Upper lobe of left lung (tissue), 6 donors: ENCODE measurements at regions not wholly inside any gene's neighbourhood (a gene's known extent, or its start where the extent isn't known, plus 50 kb on each side); places are given as distances from the start of the nearest gene placed in this dataset.

Experiments
- ATAC-seq, 2 donors: fragments of 200-7000 bp; cut with Tn5 transposase; one replicate each; pipeline ENCODE4 v1.9.1; 2022; ENCODE audit warnings: mild to moderate bottlenecking in 2 of 2, moderate library complexity in 2 of 2; ENCODE audit not compliant: low FRiP score in 2 of 2
- DNase-seq, 2 donors: peaks; one replicate each; pipeline ENCODE4 v3.0.0-alpha.2; 2019 to 2020
- H3K27ac ChIP-seq, 4 donors: fragments of 200-600 bp; sonication (generic); one replicate each; pipeline ENCODE4 v1.5.1; 2016 to 2019
- H3K27me3 ChIP-seq, 4 donors: fragments of 200-600 bp; sonication (generic); one replicate each; pipeline ENCODE4 v1.5.1; 2017 to 2019
- H3K36me3 ChIP-seq, 4 donors: fragments of 200-600 bp; sonication (generic); one replicate each; pipeline ENCODE4 v1.5.1; 2016 to 2019
- H3K4me1 ChIP-seq, 4 donors: fragments of 200-600 bp; sonication (generic); one replicate each; pipeline ENCODE4 v1.5.1; 2018 to 2019
- H3K4me3 ChIP-seq, 4 donors: fragments of 200-600 bp; sonication (generic); one replicate each; pipeline ENCODE4 v1.5.1; 2017 to 2019; ENCODE audit warnings: mild to moderate bottlenecking in 2 of 4, moderate library complexity in 1 of 4
- H3K9me3 ChIP-seq, 4 donors: fragments of 200-600 bp; sonication (generic); one replicate each; pipeline ENCODE4 v1.5.1; 2018 to 2019
- CTCF ChIP-seq, 6 experiments: fragments of 450-650 bp in 4 of 6; fragments of 200-600 bp in 2 of 6; sonication (generic) in 2 of 6; IDR thresholded peaks; one replicate each; pipeline ENCODE4 v1.5.1; 2016 to 2019; ENCODE audit warnings: antibody characterized with exemption in 6 of 6
- EP300 ChIP-seq, 4 donors: sonication (generic); formaldehyde crosslinking; IDR thresholded peaks; one replicate each; pipeline ENCODE4 v1.5.1; 2017; ENCODE audit warnings: antibody characterized with exemption in 4 of 4, control low read depth in 2 of 4
- POLR2A ChIP-seq, 4 donors: fragments of 450-650 bp; IDR thresholded peaks; one replicate each; pipeline ENCODE4 v1.5.1; 2016 to 2017; ENCODE audit warnings: antibody characterized with exemption in 4 of 4, mild to moderate bottlenecking in 2 of 4
- POLR2AphosphoS5 ChIP-seq, 2 donors: sonication (generic); formaldehyde crosslinking; IDR thresholded peaks; one replicate each; pipeline ENCODE4 v1.5.1; 2017; ENCODE audit warnings: antibody characterized with exemption in 2 of 2
- WGBS, 2 donors: methylation state at CpG; one replicate each; pipeline ENCODE4 v1.1.5; 2017 to 2018; 5-methylcytosine and 5-hydroxymethylcytosine counted together
- donor health status: DM: no; HTN: no; CAD: no; lungs with moderate emphysema.
- donor health status: DM: no; HTN: yes; CAD: no; lungs with severe emphysema.

GRCh38 chr19:28504139-28504538 is 708.8 kb downstream of the UQCRFS1 start:
- Histone ChIP-seq H3K27me3 (no peaks in the 10 kb centered on the region), H3K9me3 (no peaks in the 10 kb centered on the region), H3K4me1 (peaks cover 0 to 12% (median 10%) of the 10 kb centered on the region in 4 donors), H3K4me3 (no peak overlapping the region), H3K27ac (no peak overlapping the region), H3K36me3 (no peaks in the 10 kb centered on the region)
- 70 to 79% methylated on average over 3 of the region's 3 CpGs for WGBS, 2 donors
- ATAC-seq (peak in 1 of 2 donors; percentile 42), DNase-seq (no peak)
- no peak for TF ChIP-seq EP300 (IDR thresholded peaks at IDR 0.05)
- no peak for TF ChIP-seq POLR2AphosphoS5 (IDR thresholded peaks at IDR 0.05)
- no peak for TF ChIP-seq POLR2A (IDR thresholded peaks at IDR 0.05)
- no peak for TF ChIP-seq CTCF (IDR thresholded peaks at IDR 0.05)

GRCh38 chr19:28502879-28503734 is 709.8 kb downstream of the UQCRFS1 start:
- Histone ChIP-seq H3K27me3 (no peaks in the 10 kb centered on the region), H3K4me3 (no peak overlapping the region), H3K36me3 (no peaks in the 10 kb centered on the region), H3K4me1 (peaks cover 0 to 12% (median 10%) of the 10 kb centered on the region in 4 donors), H3K9me3 (no peaks in the 10 kb centered on the region), H3K27ac (no peak overlapping the region)
- 66 to 70% methylated on average over 15 of the region's 15 CpGs for WGBS, 2 donors
- ATAC-seq (no peak), DNase-seq (no peak)
- TF ChIP-seq POLR2A (IDR thresholded peaks at IDR 0.05), result no peak
- no peak for TF ChIP-seq EP300 (IDR thresholded peaks at IDR 0.05)
- no peak for TF ChIP-seq CTCF (IDR thresholded peaks at IDR 0.05)
- TF ChIP-seq POLR2AphosphoS5 (IDR thresholded peaks at IDR 0.05), result no peak

GRCh38 chr19:28501976-28502375 is 711.0 kb downstream of the UQCRFS1 start:
- DNase-seq (no peak), ATAC-seq (no peak)
- Histone ChIP-seq H3K4me3 (no peak overlapping the region), H3K27me3 (no peaks in the 10 kb centered on the region), H3K36me3 (no peaks in the 10 kb centered on the region), H3K4me1 (peaks cover 0 to 12% (median 10%) of the 10 kb centered on the region in 4 donors), H3K9me3 (no peaks in the 10 kb centered on the region), H3K27ac (no peak overlapping the region)
- TF ChIP-seq CTCF (IDR thresholded peaks at IDR 0.05) (no peak), EP300 (IDR thresholded peaks at IDR 0.05) (no peak)
- WGBS, 2 donors, result 58 to 62% methylated on average over 3 of the region's 3 CpGs

- peaks cover 0 to 12% (median 10%) of the 10 kb centered on the region in 4 donors for H3K4me1 ChIP-seq
- no peak overlapping the region for H3K27ac ChIP-seq
- no peak for TF ChIP-seq POLR2A (IDR thresholded peaks at IDR 0.05)
- no peak for TF ChIP-seq EP300 (IDR thresholded peaks at IDR 0.05)
- no peak for DNase-seq
- ATAC-seq, result no peak
- H3K4me3 ChIP-seq, result no peak overlapping the region
- 78 to 79% methylated on average over 6 to 9 of the region's 9 CpGs for WGBS, 2 donors
- no peaks in the 10 kb centered on the region for H3K36me3 ChIP-seq
- H3K9me3 ChIP-seq, result no peaks in the 10 kb centered on the region
- no peaks in the 10 kb centered on the region for H3K27me3 ChIP-seq
These were observed 711.8 kb downstream of the UQCRFS1 start for GRCh38 chr19:28500982-28501630.

- peaks cover 0 to 12% (median 10%) of the 10 kb centered on the region in 4 donors for H3K4me1 ChIP-seq
- H3K9me3 ChIP-seq, result no peaks in the 10 kb centered on the region
- H3K27ac ChIP-seq, result no peak overlapping the region
- no peaks in the 10 kb centered on the region for H3K36me3 ChIP-seq
- no peak overlapping the region for H3K4me3 ChIP-seq
- no peak for TF ChIP-seq POLR2A (IDR thresholded peaks at IDR 0.05)
- no peak for TF ChIP-seq EP300 (IDR thresholded peaks at IDR 0.05)
- TF ChIP-seq POLR2AphosphoS5 (IDR thresholded peaks at IDR 0.05), result no peak
- no peak for TF ChIP-seq CTCF (IDR thresholded peaks at IDR 0.05)
- ATAC-seq, result no peak
- WGBS, 2 donors, result 42 to 45% methylated on average over 3 of the region's 3 CpGs
- DNase-seq, result no peak
- H3K27me3 ChIP-seq, result no peaks in the 10 kb centered on the region
These were observed 712.7 kb downstream of the UQCRFS1 start for GRCh38 chr19:28500296-28500695.
